Gastrocnemius medialis (tissue), 4 donors: ENCODE measurements at regions not wholly inside any gene's neighbourhood (a gene's known extent, or its start where the extent isn't known, plus 50 kb on each side); places are given as distances from the start of the nearest gene placed in this dataset.

ENCODE experiments used
- CTCF ChIP-seq, 5 experiments: fragments of 450-650 bp in 3 of 5; fragments of 200-600 bp in 2 of 5; sonication (generic) in 2 of 5; IDR thresholded peaks in 4 of 5; conservative IDR thresholded peaks in 1 of 5; 1 replicate in 4 of 5; 2 replicates in 1 of 5; pipeline ENCODE4 v1.5.1; 2016 to 2019; ENCODE audit warnings: antibody characterized with exemption in 5 of 5, mild to moderate bottlenecking in 3 of 5, moderate library complexity in 3 of 5
- POLR2A ChIP-seq, 2 donors: fragments of 450-650 bp; IDR thresholded peaks; one replicate each; pipeline ENCODE4 v1.6.1; 2017; ENCODE audit warnings: antibody characterized with exemption in 2 of 2, mild to moderate bottlenecking in 2 of 2, moderate library complexity in 2 of 2

GRCh38 chr16:80889779-80890359 is 85.5 kb upstream of the CDYL2 start:
- TF ChIP-seq POLR2A (IDR thresholded peaks at IDR 0.05) (no peak), CTCF (IDR thresholded peaks at IDR 0.05 in 4 of 5, conservative IDR thresholded peaks at IDR 0.05 in 1 of 5) (no peak)
